ENCODE measurements at regions not wholly inside any gene's neighbourhood (a gene's known extent, or its start where the extent isn't known, plus 50 kb on each side); places are given as distances from the start of the nearest gene placed in this dataset.
"Not testable (repeated sequence)": the region's sequence is repeated elsewhere in the genome, so short reads cannot be mapped to it uniquely, and the experiment has no call there.

DNA sequence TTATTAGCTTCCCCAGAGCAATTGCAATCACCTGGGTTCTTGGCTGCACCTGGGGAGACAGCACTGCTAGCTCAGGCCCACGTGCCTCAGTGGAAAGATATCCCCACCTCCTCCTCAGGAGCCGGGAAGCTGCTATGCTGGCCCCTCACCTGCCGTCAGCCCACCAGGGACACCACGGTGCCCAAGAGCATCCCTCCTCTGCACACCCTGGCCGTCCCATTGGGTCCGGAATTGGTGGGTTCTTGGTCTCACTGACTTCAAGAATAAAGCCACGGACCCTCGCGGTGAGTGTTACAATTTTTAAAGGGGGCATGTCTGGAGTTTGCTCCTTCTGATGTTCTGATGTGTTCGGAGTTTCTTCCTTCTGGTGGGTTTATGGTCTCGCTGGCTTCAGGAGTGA lies 72.3 kb upstream of the MEF2A start:
- H3K4me3 ChIP-seq (ENCODE audit: low read depth, low read length) = no peak overlapping the region
- TF ChIP-seq POLR2A (IDR thresholded peaks at IDR 0.05; ENCODE audit: extremely low read depth, insufficient read length) = no peak
- no peak for TF ChIP-seq MYC (IDR thresholded peaks at IDR 0.05; ENCODE audit: low read depth, low read length)
- TF ChIP-seq, protein P1, sequence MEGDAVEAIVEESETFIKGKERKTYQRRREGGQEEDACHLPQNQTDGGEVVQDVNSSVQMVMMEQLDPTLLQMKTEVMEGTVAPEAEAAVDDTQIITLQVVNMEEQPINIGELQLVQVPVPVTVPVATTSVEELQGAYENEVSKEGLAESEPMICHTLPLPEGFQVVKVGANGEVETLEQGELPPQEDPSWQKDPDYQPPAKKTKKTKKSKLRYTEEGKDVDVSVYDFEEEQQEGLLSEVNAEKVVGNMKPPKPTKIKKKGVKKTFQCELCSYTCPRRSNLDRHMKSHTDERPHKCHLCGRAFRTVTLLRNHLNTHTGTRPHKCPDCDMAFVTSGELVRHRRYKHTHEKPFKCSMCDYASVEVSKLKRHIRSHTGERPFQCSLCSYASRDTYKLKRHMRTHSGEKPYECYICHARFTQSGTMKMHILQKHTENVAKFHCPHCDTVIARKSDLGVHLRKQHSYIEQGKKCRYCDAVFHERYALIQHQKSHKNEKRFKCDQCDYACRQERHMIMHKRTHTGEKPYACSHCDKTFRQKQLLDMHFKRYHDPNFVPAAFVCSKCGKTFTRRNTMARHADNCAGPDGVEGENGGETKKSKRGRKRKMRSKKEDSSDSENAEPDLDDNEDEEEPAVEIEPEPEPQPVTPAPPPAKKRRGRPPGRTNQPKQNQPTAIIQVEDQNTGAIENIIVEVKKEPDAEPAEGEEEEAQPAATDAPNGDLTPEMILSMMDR (IDR thresholded peaks at IDR 0.05; ENCODE audit: low read depth, low read length) = no peak
- TF ChIP-seq, protein P2, sequence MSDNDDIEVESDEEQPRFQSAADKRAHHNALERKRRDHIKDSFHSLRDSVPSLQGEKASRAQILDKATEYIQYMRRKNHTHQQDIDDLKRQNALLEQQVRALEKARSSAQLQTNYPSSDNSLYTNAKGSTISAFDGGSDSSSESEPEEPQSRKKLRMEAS (IDR thresholded peaks at IDR 0.05; ENCODE audit: low read depth, low read length) = no peak
- DNase-seq (ENCODE audit: low read depth) = no peak

DNA sequence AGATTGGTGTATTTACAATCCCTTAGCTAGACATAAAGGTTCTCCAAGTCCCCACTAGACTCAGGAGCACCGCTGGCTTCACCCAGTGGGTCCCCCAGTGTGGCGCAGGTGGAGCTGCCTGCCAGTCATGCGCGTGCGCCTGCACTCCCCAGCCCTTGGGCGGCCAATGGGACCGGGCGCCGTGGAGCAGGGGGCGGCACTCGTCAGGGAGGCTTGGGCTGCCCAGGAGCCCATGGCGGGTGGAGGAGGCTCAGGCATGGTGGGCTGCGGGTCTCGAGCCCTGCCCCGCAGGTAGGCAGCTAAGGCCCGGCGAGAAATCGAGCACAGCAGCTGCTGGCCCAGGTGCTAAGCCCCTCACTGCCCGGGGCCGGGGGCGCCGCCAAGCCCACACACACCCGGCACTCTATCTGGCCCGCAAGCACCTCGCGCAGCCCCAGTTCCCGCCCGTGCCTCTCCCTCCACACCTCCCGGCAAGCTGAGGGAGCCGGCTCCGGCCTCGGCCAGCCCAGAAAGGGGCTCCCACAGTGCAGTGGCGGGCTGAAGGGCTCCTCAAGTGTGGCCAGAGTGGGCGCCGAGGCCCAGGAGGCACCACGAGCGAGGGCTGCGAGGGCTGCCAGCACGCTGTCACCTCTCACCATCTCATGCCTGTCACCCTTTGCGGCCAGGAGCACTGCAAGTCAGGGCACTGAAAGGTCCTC lies 71.1 kb upstream of the MEF2A start:
- not testable (repeated sequence) for DNase-seq (ENCODE audit: low read depth); H3K4me3 ChIP-seq (ENCODE audit: low read depth, low read length)

DNA sequence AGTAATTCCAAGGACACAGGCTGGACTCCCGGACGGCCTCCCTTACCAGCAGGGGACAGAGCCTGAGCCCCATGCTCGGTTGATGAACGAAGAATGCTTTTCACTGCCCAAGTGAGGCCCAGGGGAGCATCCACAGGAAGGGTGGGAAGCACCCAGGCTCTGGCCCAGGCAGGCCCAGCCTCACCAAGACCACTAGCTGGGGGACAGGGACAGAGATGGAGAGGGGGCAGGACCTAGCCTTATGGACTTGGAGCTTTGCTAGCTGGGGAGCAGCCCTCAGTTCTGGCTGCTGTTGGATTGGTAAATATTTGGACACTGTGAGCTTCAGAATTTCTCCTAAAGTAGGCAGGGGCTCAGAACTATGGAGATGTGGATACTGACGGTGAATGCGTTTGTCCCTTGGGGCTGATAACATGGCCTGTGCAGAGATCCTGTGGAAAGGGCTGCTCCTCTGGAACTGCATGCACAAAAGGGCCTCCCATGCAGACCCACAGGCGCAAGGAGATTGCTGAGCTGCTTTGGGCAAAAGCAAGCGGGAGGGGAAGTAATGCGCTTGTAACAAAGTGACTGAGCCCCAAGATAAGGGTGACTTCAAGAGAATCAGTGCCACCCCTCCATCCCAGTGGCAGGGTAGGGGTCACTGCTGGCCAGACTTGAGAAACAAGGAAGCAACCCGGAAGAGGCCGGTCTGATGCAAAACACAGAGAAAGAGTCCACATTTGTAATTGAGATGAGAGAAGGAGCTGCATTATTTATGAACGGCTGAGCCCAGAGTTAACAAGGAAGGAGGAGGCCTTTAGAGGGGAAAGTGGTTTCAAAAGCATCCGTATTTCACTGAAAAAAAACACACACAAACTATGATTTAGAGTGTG lies 70.1 kb upstream of the MEF2A start:
- peak; percentile 74 for DNase-seq (ENCODE audit: low read depth)
- no peak overlapping the region for H3K4me3 ChIP-seq (ENCODE audit: low read depth, low read length)
- TF ChIP-seq, protein P2 (IDR thresholded peaks at IDR 0.05; ENCODE audit: low read depth, low read length) = no peak
- TF ChIP-seq, protein P1 (IDR thresholded peaks at IDR 0.05; ENCODE audit: low read depth, low read length) = no peak
- TF ChIP-seq POLR2A (IDR thresholded peaks at IDR 0.05; ENCODE audit: extremely low read depth, insufficient read length) (no peak), MYC (IDR thresholded peaks at IDR 0.05; ENCODE audit: low read depth, low read length) (no peak)

DNA sequence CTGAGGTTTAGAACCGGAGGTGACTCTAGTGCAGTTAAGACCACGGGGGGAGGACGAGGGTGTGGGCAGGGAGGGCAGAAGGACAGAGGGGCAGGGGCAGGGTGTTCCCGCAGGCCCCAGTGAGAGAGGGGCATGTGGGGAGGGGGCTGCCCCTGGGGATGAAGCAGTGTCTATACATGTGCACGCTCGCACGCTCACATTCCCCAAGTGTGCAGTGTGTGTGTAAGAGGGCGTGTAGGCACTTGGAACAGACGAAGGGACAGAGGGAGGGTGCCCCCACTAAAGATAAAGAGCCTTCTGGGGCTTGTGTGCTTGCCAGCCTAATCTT lies 69.5 kb upstream of the MEF2A start:
- TF ChIP-seq, protein P2 (IDR thresholded peaks at IDR 0.05; ENCODE audit: low read depth, low read length) = no peak
- TF ChIP-seq, protein P1 (IDR thresholded peaks at IDR 0.05; ENCODE audit: low read depth, low read length) = no peak
- no peak for TF ChIP-seq MYC (IDR thresholded peaks at IDR 0.05; ENCODE audit: low read depth, low read length)
- no peak for TF ChIP-seq POLR2A (IDR thresholded peaks at IDR 0.05; ENCODE audit: extremely low read depth, insufficient read length)
- no peak overlapping the region for H3K4me3 ChIP-seq (ENCODE audit: low read depth, low read length)
- no peak for DNase-seq (ENCODE audit: low read depth)

DNA sequence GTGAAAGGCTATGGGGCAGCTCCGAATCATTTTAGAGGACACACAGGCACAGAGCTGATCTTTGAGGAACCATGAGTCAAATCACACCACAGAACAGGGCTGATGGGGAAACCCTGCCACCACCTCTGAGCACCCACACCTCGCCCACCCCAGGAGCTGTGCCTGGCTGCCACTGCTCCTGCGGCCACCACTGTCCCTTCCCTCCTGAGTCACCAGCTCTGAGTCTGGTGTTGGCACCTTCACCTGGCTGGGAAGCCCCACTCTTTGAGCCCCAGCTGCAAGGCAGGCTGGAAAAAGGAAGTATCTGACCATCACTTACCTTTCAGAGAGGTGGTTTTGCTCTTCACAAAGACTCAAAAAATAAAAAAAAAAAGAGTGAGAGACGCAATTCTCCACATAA lies 63.6 kb upstream of the MEF2A start:
- DNase-seq (ENCODE audit: low read depth) = no peak
- no peak overlapping the region for H3K4me3 ChIP-seq (ENCODE audit: low read depth, low read length)
- TF ChIP-seq MYC (IDR thresholded peaks at IDR 0.05; ENCODE audit: low read depth, low read length) = no peak
- TF ChIP-seq, protein P2 (IDR thresholded peaks at IDR 0.05; ENCODE audit: low read depth, low read length) = no peak
- TF ChIP-seq, protein P1 (IDR thresholded peaks at IDR 0.05; ENCODE audit: low read depth, low read length) = no peak
- no peak for TF ChIP-seq POLR2A (IDR thresholded peaks at IDR 0.05; ENCODE audit: extremely low read depth, insufficient read length)

DNA sequence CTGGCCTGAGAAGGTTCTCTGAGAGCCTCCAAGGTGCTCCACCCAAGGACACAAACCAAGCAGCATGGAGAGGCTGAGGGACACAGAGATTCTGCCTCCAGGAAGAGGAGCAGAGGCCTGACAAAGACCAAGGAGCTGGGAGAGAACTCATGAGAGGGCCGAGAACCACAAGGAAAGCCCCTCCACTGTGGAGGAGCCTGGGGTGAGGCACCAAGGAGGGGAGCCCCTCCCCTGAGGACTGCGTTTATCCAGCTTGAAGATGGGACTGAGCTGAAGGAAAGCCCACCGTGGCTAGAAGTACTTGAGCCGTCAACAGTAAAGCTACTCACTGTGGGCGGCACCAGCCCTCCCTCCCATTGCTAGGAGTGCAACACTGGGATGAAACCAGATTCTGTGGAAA lies 63.1 kb upstream of the MEF2A start:
- DNase-seq (ENCODE audit: low read depth) = no peak
- H3K4me3 ChIP-seq (ENCODE audit: low read depth, low read length) = no peak overlapping the region
- TF ChIP-seq, protein P1 (IDR thresholded peaks at IDR 0.05; ENCODE audit: low read depth, low read length) = no peak
- TF ChIP-seq, protein P2 (IDR thresholded peaks at IDR 0.05; ENCODE audit: low read depth, low read length) = no peak
- TF ChIP-seq MYC (IDR thresholded peaks at IDR 0.05; ENCODE audit: low read depth, low read length) (no peak), POLR2A (IDR thresholded peaks at IDR 0.05; ENCODE audit: extremely low read depth, insufficient read length) (no peak)
